DMS153 treated with DMSO at 0.1 percent for 48 hours (cell line): ENCODE measurements at regions not wholly inside any gene's neighbourhood (a gene's known extent, or its start where the extent isn't known, plus 50 kb on each side); places are given as distances from the start of the nearest gene placed in this dataset.

Experiments
- DNase-seq: peaks from one replicate; lab custom pipeline; 2025; ENCODE audit not compliant: unreplicated experiment; lab: John Stamatoyannopoulos, UW

DNA sequence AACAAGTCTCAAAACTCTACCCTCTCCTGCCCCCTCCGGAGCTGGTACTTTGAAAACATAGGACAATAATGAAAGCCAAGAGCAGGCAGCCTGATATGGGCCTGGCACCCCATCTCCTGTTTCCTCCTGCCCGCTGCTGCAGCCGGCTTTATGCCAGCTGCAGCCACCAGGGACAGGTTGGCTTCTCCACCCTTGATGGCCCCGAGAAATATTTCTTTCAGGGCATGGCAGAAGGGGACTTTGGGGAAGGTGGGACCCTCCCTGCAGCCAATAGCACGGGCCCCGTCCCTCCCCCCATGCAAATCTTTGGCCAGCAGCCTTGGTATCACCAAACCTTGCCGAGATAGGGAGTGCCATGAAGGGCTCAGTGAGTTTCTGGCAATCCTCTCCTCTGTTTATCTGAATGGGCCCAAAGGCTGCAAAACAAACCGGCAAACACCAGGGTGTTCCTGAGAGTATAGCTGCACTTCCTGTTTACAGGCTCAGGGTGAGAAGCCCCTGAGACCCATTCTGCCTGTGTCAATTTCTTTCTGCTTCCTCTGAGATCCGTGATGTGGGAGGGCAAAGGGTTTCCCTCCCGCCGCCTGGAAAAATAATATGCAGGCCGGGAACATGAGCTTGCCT is 73.4 kb upstream of the BOD1 start:
- peak; percentile 3 for DNase-seq

GRCh38 chr5:173691931-173692330 is 75.5 kb upstream of the BOD1 start:
- no peak for DNase-seq

GRCh38 chr5:173693670-173694069 is 77.2 kb upstream of the BOD1 start:
- no peak for DNase-seq

GRCh38 chr5:173696216-173696615 is 79.8 kb upstream of the BOD1 start:
- no peak for DNase-seq

DNA sequence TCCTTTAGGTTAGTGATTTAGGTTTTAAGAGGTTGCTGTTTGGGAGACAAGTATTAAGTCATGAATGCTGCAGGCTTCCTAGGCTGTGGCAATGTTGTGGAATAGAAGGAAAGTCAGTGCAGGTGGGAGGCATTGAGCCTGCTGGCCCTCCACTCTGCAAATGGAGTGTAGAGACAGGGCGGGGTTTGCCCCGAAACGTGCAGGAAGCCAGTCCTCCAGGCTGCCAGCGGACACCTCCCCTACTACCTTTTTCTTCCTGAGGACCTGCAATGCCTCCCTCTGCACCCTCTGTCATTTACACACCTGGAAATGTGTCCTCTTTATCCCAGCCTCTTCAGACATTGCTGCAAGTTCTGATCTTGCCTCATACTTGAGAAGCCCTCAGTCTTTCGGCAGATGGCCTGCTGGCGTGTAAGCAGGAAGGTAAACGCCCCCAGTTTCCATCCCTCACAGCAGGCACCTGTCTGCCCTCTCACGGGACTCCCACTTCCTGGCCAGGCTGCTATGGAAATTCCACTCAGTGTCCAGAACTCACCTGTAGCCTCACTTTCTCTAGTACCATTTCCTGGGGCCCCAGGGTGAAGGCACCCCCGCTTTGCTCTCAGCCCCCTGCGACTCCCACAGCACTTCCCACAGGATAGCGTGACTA is 81.6 kb upstream of the BOD1 start:
- no peak for DNase-seq

DNA sequence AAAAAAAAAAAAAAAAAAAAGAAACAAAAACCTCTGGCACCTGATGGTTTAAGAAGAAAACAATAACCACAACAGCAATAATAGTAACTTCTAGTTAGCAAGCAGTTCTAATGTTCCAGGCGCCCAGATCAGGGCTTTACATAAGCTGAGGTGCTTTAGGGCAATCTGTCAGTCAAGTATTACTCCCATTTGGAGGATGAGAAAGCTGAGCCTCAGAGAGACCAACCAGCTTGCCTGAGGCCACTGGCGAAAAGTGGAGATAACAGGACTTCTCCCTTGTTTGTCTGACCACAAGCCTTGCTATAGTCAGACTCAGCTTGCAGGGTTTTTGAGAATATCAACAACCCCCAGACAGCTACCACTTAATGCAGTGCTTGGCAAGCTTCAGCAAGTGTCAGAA is 83.5 kb upstream of the BOD1 start:
- no peak for DNase-seq

- DNase-seq: no peak
These were observed 87.0 kb upstream of the BOD1 start for GRCh38 chr5:173703466-173703865.

DNA sequence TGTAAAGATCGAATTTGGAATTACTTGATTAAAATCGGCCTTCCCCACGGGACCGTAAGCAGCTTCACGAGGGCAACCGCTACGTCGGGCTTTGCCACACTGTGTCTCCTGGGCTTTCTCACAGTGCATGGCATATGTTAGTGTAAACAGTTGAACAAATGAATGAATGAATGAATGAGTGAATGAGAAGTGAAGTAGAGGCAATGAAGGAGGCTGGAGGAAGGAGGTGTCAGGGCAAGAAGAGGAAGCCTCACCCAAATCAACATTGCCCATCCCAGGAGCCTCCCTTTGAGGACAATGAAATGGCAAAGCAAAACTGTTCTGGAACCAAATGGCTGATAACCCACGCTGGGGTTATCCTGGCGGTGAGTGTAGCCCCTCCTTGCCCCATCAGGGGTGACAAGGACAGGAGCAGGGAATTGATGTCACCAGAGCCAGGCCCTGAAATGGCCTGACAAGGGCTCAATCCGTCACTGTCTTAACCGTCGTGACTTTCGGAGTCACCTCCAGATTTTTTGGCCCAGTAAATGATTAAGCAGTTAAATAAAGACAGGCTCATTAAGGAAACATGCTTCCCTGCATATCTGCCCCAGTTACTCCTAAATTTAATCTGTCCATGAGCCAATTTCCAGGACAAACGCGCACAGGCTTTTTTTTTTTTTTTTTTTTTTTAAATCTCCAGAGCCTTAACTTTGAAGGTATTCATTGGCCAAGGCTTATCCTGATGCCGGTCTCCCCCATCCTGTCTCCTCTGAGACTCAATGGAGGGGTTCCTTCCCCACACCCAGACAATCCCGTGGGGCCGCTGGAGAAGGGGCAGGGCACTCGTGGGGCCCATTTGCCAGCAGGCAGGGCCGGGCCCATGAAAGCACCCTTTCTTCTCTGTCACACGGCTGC is 88.4 kb upstream of the BOD1 start:
- DNase-seq: no peak

- no peak for DNase-seq
These were observed 89.1 kb upstream of the BOD1 start for GRCh38 chr5:173705512-173706044.

DNA sequence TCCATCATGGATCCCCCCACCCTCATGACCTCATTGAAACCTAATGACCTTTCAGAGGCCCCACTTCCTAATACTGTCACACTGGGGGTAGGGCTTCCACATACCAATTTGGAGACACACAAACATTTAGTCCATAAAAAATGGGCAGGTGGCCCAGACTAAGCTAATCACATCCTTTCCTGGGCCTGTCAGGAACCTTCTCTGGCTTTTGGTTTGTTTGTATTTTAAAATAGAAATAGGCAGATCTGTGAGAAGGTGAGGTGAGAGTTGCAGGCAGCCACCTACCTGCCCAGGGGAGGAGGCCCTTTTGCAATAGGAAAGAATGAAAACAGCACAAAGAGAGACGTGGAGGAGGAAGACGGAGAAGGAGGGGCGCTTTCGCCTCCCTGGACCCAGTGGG is 90.2 kb upstream of the BOD1 start:
- DNase-seq: no peak

DNA sequence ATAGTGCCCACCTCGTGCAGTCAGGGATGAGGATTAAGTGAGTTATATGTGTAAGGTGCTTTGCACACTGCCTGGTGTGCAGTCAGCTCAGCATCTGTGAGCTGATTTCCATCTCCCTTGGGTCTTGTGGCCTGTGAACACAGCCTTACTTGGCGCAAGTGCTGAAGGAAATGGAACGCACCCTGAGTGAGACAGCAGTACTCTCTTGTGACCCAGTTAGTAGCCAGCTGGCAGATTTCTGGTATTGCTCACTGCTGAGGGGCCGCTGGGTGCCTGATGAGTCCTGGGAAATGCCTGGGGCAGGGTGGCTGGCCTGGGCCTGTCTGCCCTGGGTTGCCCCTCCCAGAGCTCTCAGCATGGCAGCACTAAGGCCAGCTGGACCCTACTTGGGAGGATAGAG is 90.9 kb upstream of the BOD1 start:
- DNase-seq: no peak

- no peak for DNase-seq
These were observed 92.7 kb upstream of the BOD1 start for GRCh38 chr5:173709145-173709544.

DNA sequence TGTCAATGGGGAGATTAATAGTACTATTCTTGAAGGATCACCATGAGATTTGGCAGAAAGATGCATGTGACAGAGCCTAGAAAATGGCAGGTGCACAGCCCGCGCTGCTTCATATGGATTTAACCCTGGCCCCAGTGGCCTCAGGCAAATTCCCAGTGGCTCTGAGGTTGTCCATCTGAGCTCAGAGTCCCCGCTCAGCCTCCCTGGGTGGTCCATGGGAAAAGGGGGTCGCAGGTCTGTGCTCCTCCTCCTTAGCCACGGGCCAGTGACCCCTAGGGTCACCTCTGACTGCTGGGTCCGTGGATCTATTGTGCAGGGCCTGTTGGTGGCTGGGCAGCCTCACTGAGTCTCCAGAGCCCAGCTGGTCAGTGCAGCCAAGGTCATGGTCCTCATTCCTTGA is 93.3 kb upstream of the BOD1 start:
- no peak for DNase-seq

- DNase-seq: no peak
These were observed 94.1 kb upstream of the BOD1 start for GRCh38 chr5:173710528-173710927.

GRCh38 chr5:173711466-173711865 is 95.0 kb upstream of the BOD1 start:
- DNase-seq: no peak

DNA sequence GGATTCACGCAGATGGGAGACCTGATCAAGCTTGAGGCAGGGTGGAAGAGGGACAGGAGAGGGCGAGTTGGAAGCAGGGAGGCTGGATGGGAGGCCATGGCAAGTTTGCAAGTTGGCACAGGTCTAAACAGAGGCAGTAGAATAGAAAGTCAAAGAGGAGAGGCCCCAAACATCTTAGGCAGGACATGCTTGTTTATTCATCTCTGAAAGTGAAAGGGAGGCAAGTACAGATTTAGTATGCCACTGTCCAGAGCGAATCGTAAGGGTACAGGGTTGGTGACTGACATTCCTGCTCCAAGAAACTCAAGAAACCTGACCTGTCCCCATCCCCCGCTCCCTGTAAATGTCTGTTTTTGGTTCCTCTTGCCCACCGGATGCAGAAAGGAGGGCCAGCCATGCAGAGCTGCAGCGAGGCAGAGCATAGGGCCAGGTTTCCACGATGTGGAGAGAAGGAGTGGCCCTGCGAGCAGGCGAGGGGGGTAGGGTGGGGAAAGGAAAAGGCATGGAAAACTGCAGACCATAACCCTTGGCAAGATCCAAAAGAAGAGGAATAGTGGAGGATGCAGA is 96.2 kb upstream of the BOD1 start:
- DNase-seq: no peak

GRCh38 chr5:173714551-173715428 is 98.3 kb upstream of the BOD1 start:
- no peak for DNase-seq

DNA sequence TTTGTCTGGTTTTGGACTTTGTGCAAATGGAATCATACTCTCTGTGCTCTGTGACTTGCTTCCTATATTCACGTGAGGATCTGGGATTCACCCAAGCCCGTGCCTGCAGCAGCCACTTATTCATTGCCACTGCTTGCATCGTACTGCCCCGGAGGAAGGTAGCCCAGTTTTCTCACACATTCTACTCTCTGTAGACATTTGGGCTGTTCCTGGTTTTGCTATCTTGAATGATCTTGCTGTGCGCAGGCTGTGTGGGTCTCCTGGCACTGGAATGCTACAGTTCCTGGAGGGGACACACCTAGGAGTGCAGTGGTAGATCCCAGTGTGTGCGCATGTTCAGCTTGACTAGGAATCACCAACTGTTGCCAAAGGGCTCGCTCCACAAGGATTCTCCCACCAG is 99.2 kb upstream of the BOD1 start:
- DNase-seq: no peak

- no peak for DNase-seq
These were observed 99.7 kb upstream of the BOD1 start for GRCh38 chr5:173716058-173716682.

DNA sequence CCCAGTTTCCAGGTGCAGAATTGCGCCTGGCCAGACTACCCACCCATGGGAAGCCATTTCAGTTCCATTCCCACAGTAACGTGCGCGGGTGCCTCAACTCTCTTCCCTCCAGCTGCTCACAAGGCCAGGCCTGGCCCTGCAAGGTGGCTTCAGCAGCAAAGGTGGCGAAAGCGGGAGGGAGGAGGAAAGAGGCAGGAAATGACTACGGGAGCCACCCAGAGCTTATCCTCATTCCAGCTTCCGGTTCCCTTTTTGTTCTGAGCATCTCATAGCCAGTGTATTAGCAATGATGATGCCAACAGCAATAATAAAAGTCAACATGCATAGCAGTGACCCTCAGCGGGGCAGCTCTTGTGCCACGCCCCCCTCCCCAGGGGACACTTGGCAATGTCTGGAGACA is 101.5 kb upstream of the BOD1 start:
- peak; percentile 23 for DNase-seq
